ENCODE measurements at regions not wholly inside any gene's neighbourhood (a gene's known extent, or its start where the extent isn't known, plus 50 kb on each side); places are given as distances from the start of the nearest gene placed in this dataset.
"Not testable (repeated sequence)": the region's sequence is repeated elsewhere in the genome, so short reads cannot be mapped to it uniquely, and the experiment has no call there.

DNA sequence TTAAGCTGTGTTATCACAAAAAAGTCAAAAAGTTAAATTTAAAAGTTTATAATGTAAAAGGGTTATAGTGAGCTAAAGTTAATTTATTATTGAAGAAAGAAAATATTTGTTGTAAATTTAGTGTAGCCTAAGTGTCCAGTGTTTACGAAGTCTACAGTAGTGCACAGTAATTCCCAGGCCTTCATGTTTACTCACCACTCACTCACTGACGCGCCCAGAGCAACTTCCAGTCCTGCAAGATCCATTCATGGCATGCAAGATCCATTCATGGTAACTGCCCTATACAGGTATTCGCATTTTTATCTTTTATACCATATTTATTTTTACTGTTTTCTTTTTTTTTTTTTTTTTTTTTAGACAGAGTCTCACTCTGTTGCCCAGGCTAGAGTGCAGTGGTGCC, 69.5 kb downstream of the TPRA1 start:
- no peak for DNase-seq

DNA sequence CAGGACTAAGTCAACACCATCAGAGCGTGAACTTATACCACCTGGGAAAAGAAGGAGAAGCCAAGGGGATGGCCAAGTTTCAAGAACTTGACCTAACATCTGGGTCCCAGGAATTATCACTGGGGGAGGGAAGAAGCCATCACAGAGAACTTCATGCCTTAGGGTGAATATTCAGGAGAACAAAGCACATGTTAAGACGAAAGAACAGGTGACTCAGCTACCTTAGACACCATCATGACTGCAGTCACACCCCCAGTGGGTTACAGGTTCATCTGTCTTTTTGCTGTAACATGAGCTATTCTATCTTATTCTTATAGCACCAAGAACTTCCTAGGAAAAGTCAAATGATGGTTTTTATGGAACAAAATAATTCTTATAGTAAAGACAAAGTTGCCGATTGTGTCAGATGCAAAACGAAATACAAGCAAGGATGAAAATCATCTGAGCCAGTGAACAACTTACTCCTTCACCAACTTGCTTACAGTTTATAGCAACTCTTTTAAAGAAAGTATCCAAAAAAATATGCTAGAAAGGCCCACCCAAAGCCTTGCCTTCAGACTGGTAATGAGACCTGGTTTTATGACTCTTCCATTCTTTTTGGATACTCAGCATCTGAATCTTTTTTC, 72.0 kb downstream of the TPRA1 start:
- DNase-seq, result no peak

DNA sequence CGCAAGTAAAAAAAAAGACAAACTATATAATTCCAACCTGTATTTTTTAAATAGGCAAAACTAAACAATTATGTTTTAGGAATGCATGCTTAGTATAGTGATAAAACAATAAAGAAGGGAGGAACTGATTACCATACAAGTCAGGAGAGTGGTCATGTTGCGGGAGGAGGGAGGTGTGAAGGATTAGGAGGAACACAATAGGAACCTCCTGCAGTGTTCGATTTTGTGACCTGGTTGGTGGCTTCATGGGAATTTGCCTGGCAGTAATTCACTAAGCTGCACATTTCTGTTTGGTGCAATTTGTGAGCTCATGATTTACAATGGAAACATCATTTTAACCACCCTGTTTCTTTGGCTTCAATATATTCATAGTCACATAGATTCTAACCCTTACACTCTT, 78.3 kb downstream of the TPRA1 start:
- no peak for DNase-seq

DNA sequence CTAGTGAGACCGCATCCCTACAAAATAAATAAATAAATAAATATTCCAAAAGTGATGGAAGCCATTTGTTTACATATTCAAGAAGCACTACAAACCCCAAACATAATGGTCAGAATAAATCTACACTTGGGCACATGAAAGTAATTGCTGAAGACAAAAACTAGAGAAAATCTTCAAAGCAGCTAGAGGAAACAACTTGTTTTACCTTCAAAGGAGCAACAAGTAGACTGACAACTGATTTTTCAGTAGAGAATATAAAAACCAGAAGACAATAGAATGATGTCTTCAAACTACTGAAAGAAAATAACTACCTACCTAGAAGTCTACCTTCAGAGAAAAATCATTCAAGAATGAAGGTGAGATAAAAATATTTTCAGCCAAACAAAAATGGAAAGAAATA, 89.4 kb downstream of the TPRA1 start:
- DNase-seq, result no peak

DNA sequence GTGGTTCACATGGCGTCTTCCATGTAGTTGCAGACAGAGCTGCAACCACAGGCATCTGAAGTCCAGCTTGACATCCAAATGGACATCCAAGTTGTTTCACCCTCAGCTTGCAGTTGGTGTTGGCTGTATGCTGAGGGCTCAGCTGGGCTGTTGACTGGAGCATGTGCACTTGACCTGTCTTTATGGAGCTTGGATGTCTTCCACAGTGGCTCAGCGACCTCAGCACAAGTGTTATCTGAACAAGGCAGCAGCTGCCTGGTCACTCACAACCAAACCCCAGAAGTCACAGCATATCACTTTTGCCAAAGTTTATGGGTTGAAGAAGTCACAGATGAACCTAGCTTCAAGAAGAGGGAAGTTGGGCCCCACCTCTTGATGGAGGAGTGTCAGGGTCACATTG, 92.9 kb downstream of the TPRA1 start:
- DNase-seq, result no peak

DNA sequence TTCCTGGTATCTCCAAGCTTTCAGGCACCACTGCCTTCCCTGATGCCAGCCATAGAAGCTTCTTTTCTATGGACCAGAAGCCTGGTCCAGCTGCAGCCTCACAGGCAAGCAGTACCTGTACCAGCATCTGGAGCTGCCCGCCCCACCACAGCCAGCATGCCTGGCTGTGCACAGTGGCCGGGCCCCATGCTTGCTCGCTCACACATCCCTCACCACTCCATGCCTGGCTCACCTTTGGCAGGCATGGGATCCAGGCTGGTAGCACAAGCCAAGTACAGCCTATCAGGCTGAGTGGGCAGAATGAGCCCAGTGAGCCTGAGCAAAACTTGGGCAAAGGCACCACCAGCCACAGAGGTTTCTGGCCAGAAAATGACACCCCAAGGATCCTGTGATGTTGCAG, 93.4 kb downstream of the TPRA1 start:
- no peak for DNase-seq

DNA sequence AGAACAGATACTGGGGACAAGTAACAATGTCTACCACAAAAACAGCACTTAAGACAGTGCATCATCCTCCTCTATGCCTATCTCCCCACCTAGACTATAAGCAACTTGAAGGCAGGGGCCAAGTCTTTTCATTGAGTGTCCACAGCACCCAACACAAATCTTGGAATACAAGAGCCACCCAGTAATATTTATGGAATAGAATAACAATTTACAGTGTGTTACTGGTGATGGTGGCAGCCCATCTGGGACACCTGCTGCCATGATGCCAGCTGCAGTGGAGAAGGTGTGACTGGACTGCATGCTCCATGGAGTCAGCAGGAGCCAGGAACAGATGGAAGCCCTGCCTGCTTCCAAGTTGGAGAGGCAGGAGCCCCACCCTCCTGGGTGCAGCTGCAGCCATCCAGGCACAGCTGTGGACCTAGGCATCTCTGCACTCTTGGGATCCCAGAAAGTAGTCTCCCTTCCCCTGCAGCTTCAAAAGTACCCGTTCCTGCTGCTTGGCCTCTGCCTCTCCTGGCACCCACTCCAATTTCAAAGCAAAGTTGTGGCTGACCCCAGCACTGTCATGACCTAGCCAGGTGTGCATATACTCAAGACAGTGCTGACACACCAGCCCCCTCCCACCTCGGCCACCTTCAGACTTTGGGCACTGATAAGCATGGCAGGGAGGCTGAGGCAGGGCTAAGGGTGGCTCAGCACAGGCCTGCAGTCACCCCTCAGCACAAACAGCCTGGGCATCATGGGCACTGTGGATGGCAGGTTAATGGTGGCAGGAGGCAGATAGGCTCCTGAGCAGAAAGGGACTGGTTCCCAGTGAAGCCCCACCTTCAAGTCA, 94.5 kb downstream of the TPRA1 start:
- no peak for DNase-seq

DNA sequence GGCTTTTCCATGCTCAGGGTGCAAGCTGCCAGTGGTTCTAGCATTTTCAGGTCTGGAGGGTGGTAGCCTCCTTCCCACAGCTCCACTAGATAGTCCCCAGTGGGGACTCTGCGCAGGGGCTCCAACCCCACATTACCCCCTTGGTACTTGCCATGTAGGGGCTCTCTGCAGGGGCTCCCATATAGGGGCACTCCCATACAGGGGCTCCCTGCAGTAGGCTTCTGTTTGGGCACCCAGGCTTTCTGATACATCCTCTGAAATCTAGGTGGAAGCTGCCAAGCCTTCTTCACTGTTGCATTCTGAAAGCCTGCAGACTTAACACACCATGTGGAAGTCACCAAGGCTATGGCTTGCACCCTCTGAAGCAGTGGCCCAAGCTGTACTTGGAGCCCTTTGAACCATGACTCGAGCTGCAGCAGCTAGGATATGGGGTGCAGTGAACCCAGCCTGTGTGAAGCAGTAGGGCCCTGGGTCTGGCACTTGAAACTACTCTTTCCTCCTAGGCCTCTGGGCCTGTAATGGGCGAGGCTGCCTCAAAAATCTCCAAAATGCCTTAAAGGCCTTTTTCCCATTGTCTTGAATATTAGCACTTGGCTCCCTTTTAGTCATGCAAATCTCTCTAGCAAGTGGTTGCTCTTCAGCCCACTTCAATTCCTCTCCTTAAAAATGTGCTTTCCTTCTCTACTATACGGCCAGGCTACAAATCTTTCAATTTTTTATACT, 96.4 kb downstream of the TPRA1 start:
- DNase-seq, result no peak

DNA sequence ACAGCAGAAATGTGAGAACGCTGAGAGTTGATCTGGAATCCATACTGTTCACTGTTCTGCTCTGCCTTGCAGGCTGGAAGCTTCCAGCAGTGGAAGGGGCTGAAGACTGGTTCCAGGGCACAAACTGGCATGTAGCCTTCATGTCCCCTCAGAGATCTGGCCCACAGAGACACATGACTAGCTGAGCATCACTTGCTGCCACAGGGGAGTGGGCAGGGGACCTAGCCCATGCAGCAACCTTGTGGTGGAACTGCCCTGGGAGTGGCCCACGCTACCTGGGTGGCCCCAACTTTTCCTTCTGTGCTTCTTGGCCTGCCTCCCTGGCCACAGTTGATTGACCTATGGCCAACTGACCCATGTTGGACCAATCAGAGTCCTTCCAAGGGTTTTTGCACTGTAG, 98.1 kb downstream of the TPRA1 start:
- DNase-seq, result no peak

DNA sequence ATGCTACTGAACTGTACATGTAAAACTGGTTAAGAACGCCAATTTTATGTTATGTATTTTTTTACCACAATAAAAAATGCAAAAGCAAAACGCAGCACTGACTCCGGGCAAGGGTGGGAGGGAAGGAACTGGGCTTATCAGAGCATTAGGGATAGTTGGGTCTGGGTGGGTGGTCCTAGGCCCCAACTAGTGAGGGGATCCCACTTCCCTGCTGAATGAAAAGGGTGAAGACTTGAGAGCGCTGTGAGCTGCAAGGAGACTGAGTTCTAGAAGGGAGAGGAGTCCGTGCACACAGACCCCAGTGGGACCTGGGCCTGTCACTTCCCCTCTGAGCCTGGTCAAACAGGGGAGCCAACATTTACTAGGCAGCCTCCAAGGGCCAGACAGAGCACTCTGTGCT, 98.6 kb downstream of the TPRA1 start:
- no peak for DNase-seq

DNA sequence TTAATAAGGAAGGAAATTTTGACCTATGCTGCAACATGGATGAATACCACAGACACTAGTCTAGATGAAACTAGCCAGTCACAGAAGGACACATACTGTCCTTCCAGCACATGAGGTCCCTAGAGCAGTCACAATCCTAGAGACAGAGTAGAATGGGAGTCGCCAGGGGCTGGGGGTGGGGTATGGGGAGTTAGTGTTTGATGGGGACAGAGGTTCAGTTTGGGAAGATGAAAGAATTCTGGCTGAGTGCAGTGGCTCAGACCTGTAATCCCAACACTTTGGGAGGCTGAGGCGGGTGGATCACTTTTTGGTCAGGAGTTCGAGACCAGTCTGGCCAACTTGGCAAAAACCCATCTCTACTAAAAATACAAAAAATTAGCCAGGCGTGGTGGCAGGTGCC, 99.2 kb downstream of the TPRA1 start:
- no peak for DNase-seq

DNA sequence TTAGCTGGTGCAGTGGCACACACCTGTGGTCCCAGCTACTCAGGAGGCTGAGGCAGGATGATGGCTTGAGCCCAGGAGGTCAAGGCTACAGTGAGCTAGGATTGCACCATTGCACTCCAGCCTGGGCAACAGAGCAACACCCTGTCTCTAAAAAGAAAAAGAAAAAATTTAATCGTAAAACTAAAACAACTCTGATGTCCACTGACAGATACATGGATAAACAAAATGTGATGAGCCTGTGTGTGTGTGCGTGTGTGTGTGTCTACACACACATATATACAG, 99.6 kb downstream of the TPRA1 start:
- not testable (repeated sequence) for DNase-seq

DNA sequence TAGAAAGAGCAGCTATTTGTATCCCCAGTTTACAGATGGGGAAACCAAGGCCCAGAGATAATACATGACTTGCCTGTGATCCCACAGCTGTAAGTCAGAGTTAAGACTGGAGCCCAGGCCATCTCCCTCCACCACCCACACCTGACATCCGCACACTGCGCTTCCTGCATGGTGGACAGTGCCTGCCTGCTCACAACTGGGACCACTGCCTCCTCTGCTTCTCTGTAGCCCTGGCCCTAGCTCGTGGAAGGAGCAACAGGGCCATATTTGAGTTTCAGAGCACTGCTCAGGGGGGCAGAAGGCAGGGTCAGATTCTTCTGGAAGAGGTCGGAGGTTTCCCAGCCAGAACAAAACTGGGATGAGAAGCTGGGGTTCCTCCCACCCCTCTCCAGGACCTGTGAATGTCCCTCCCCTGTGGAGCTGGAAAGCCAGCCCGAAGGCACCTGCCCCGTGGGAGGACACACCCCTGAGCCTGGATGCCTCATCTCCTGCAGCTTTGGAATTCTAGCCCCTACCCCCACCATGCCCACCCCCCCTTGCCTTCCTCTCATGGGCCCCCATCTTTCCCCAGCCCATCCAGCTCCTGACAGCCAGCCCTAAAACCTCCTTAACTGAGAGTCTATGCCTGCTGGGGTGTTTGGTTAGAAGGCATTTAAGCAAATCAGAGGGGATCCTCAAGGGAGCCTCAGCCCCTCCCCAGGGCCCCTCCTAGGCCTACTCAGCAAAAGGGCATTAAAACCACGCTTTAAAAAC, 100.1 kb downstream of the TPRA1 start:
- DNase-seq, result no peak

DNA sequence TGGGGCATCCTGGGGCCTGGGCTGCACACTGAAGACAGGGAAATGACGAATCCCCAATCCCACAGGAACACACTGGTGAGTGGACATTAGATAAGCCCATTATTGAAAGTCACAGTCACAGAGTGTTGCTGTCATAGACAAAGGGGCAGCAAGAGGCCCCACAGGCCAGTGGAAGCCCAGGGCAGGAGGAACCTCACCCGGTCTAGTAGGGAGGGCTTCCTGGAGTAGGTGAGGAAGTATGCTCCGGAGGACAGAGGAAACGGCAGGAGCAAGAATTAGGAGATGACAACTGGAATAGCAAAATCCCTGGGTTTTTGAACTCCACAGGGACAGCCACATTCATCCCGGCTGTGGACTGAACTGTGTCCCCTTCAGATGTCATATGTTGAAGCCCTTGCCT, 101.2 kb downstream of the TPRA1 start:
- no peak for DNase-seq

DNA sequence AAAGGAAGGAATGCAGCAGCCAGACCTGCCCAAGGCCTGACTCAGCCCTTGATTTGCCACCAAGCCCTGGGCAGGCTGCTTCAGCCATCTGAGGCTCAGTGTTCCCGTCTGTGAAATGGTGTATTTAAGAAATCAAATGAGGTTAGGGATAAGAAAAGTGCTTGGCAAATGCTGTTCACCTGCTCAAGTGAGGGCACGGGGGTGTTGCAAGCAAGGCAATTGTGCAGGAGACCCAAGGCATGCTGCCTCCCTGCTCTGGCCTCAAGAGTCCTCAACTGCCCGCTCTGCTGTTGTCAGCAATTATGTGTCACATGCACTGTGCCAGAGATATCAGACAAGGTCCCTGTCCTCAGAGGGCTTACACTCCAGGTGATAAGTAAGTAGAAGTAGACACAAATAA, 101.8 kb downstream of the TPRA1 start:
- DNase-seq, result no peak

DNA sequence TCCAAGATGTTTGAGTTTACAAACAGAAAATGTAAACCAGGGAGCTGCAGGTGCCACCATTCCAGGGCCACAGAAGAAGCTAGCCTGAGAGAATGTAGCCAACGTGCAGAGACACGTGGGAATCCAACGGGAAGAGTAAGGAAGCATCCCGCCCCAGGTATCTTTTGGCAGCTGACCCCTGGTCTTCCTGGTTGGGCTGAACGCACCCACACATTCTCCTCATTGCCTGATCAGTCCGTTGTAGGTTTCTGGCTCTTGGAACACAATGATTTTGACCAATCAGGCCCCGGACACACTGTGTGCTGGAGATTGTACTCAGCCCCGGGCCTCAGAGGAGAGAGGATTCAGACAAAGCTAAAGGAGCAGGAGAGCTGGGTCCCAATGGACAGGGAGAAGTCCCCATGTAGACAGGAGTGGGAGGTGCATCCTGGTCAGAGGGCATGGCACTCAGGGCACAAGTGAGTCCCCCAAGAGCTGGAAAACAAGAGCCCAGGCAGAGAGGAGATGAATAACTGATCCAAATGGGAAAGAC, 102.3 kb downstream of the TPRA1 start:
- DNase-seq, result no peak

DNA sequence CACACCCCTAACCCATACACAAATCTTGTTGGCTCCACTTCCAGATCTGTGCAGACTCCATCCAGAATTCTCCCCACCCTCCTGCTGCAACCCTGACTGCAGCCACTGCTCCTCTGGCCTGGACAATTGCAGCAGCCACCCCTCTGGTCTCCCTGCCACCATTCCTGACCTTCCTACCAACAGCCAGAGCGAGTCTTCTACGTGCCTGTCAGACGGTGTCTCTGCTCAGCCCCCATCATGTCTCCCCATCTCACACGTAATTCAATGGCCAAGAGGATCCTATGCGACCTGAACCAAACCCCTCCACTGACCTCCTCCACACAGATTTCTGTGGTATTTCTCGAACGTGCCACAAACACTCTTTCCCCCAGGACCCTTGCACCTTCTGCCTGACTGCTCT, 103.3 kb downstream of the TPRA1 start:
- DNase-seq, result no peak

DNA sequence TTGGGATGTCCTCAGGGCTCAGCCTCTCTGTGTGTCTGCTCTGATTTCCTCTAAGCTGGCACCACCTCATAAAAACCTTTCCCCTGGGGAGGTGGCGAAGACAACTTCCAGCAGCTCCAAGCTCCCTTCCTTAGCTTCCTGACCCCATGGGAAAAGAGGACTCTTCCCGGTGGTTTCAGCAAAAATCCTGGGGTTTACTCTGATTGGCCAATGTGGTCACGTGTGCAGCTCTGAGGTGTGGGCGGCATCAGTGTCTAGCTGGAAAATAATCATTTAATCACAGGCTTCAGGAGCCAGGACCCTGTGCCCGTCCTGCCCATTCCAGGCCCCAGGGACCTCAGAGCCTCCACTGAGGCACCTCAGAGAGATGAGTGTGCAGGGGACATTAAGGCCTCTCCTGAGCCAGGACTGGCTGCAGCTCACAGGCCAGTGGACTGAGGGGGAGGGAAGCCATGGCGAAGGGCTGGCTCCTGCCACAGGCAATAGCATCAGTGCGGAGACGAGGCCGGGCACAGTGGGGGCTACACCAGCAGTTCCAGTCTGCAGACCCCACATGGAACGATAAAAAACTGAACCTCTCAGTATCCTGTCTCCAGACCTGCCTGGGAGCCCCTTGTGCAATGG, 104.1 kb downstream of the TPRA1 start:
- no peak for DNase-seq

DNA sequence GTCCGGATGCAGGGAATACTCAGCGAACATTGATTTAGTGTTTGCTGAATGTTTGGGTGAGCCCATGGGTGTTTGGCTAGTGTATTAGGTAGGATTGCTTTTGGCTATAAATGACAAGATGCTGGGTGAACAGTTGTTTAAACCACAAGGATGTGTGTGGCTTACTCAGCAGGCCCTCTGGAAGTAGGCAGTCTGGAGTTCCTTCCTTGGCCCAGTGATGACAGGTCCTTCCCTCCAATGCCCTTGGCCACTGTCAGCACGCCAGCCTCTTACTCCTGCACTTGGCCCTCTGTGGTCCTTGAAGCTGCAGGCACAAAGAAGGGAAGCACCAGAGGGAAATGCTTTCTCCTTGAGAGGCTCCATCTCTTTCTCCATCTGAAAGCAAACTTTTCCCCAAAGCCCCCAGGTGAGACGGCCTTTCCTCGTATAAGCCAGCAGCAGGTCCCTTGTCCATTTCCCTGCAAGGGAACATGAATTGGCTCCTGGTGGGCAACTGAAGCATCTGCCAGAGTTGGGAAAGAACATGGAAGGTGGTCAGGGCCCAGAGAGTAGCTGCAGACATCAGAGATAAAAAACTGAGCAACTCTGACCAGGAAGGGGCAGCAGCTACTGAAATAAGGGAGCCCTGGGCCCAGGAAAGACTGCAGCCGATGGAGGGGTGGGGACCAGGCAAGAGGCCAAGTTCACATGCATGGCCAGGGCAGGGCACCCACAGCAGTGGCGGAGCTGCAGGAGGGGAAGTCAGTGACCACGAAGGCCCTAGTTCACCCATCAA, 105.0 kb downstream of the TPRA1 start:
- DNase-seq, result no peak

DNA sequence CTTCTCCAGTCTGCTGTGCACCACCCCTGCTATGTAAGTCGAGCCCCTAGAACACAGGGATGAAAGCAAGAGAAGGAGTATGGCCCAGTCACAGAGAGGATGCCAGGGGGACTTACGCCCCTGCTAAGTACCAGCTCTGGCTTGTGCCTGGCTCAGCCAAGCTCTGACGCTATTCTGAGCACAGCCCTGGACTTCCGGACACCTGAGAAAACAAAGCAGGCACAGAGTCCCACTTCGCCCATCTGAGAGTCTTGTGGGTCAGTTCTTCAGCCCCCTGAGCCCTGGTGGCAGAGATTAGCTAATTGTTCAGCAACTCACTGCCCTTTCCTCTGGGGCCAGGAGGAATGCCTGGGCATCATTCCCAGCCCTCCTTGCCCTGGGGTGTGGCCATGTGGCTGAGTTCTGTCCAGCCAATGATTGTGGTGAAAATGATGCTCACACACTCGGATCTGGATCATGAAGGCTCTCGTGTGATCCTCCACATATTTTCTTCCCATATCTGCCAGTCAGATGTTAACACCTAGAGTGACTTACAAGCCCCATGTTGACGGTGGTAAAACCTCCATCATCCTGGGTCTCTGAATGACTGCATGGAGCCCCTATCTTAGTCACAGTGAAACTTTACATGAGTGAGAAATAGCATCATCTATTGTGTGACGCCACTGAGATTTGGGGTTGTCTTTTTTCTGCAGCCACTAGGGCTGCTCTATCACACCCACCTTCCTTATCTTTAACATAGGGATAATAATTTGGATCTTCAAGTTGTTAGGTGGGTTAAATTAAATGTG, 105.7 kb downstream of the TPRA1 start:
- DNase-seq, result no peak
